HG02763 (cell line): ENCODE measurements at regions not wholly inside any gene's neighbourhood (a gene's known extent, or its start where the extent isn't known, plus 50 kb on each side); places are given as distances from the start of the nearest gene placed in this dataset.

Experiments
- ATAC-seq: cut with Tn5 transposase; IDR thresholded peaks from one replicate; pipeline ENCODE4 v1.9.1; 2021; ENCODE audit warnings: mild to moderate bottlenecking, moderate library complexity; ENCODE audit not compliant: unreplicated experiment

DNA sequence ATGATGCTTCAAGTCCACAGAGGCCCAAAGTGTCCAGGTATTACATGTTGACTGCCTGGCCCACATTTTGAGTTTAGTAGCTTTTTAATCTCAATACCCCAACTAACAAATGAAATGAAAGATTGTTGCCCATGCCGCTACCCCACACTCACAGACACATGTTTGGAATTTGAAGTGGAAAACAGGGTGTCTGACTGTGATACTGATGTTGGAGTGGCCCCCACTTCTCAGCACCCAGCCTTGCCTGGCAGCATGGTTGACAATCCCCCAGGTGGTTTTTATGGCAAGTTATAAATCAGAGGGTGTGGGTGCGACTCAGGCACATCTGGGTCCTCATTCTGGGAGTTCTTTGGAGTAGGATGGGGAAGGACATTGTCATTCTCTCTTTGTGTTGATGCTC is 314.7 kb upstream of the ZNF32 start:
- ATAC-seq, result no peak

DNA sequence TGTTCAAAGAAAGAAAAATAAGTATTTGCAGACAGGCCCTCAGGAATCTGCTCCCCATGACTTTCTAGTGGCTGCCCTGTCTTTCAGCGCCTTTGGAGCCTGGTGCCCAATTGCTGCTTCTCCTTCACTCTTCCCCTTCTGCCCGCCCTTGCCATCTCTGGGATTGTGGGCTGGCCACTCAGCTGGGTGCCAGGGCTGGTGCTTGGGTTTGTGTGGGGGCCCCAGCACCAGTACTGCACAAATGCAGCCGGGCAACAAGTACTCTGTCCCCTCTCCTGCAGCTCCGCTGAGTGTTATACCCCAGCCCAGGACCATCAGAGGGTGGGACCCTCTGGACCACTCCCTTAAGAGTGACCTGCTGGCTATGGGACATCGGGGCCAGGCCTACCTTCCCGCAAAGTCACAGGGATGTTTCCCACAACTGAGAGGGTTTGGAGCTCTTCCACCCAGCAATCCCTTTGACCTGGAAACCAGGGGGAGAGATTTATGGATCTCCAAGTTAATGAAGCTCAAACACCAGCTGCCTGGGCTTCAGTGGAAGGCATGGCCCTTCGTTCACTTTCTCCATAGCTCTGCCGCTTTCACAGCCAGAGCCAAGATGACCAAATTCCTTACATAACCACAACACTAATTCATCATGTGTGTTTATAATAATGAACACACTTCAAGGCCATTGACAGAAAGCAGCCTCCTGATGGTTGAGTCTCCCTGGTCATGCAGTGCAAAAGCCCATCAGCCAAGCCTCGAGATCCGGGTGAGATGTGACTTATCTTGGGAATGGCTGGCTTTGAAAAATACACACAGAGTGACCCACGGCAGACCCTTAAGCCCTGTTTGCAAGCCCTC is 313.9 kb upstream of the ZNF32 start:
- no peak for ATAC-seq

DNA sequence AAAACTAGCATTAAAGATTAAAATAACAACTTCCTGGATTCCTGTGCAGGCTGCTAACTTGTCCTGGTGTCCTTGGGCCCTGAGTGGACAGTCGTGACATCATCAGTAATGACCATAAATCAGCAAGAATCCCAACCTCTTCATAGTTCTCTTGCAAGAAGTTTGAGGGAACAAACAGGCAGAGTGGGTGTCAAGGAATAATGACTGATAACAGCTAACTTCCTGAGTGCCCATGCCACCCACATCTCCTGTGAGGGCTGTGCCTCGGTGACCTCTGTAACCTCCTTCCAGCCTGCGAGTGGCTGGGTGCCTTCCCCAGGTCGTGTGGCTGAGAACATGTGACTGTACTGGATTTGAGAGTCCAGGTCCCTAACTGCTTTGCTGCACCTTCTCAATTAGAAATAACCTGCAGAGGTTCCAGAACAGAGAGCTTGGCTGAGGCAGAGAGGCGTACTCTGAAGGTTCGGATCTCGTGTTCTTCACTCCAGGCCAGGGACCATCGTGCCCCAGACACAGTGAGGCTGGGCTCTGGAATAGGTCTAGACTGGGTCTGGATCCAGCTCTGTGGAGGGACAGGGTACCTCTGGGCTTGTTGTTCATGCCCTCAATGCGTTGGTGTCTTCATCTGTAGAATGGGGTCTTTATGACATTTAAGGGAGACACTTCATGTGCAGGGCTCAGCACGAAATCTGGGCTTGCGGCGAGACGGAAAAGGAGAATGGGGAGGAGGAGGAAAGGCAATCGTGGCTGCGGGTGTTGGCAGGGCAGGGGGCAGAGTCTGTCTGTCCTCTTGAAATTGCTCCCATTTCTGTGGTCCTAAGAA is 313.1 kb upstream of the ZNF32 start:
- ATAC-seq, result no peak

DNA sequence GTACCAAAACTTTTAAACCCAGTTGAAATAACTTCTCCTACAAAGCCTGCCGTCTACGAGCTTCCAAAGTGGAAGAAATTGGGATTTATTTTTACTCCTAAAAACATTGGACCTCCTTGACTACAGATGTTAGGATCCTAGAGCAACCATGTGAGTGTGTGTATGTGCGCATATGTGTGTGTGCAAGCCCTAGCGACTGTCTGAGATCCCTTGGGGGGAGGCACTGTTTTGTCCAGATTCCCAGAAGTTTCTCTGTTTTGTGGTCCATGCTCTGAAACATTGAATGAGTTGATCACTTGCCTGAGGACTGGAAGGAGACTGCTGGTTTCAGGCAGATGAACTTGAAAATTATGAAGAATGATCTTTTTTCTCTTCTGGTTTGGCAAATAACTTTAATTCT is 312.3 kb upstream of the ZNF32 start:
- ATAC-seq, result no peak

DNA sequence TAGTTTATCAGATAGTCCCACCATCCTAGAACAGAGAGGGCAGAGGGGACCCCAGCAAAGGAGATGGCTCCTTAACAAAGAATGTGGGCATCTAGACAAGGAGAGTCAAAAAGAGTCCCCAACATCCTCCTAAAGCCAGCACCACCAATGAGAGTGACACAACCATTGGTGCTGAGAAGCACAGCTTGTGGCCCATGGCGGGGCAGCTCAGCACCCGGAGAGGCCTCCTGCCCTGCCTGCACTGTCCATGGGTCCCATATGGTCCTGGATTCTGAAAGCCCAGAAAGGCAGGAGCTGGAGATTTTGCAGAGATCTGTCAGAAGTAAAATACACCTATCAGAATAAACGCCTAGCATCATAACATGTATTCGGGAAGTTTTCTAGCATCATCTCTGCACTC is 311.8 kb upstream of the ZNF32 start:
- no peak for ATAC-seq

DNA sequence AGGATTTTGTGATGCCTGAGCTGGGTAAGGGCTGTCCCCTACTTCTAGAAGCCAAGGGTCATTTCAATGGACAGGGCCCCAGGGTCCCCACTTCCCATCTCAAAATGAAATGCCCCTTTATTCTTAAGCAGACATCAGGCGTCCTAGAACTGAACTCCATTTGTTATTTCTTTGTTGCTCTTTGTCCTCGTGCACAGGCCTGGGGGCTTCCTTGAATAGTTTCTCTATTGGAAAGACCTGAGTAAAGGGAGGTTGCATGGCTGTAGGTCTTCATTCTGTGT is 311.4 kb upstream of the ZNF32 start:
- ATAC-seq, result no peak

DNA sequence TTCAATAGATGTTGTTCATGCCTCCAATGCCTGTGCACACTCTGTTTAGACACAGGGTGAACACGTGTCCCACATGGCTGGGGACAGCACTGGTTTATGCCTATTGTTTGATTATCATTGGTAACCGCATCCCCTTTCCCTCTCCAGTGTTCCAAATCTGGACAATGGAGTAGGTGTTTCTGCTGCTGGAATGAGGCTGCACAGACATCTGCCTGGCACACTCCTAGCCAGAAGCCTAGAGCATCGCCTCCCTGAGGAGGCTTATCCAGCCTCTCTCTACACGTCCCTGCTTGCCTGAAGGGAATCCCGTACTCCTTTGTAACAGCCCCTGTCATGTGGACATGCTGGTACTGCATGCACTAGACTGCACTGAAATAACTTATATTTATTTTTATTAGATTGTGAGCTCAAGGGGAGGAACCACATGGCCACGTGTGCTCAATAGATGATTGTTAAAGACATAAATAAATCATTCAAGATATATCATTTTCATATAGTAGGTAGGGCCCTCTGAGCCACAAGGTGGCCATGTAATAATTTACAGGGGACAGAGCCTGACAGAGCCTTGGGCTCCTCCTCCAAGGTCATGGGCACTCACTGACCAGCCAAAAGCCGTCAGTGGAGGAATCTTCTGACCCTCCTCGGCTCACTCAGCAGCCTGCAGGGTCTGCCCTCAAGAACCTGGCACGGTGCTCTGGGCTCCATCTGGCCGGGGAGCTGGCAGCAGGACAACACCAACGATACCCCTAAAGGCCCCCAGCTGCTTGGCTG is 310.9 kb upstream of the ZNF32 start:
- no peak for ATAC-seq

DNA sequence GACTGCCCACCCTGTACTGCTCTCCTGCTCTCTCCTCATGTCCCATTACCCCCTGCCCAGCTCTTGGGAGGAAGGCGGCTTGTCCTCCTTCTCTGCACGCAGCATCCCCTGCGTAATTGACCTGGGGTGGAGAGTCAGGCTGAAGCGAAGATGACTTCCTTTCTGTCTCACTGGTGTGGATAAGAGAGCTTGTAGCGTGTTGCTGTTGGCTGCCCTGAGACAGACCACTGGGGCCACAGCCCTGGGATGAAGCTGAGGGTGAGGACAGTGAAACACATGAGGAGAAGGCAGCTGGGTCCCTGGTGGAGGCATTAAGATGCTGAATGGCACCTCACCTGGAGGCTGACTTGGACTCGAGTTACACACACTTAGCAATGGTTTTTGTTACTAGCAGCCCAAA is 310.3 kb upstream of the ZNF32 start:
- no peak for ATAC-seq

DNA sequence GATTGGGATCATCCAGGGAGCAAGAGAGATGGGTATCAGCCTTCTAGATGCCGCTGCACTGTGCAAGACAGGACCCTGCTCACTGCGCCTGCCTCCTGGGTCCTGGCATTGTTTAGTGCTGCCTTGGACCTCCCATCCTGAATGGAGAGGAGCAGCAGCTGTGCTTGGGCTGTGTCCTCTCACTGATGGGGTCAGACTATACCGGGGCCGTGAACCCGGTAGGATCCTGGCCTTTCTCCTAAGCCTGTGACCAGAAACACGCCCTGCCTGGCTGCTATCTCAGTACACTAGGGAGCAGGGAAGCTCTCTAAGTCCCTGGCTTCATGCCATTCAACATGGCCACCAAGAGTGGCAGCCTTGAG is 309.4 kb upstream of the ZNF32 start:
- no peak for ATAC-seq

DNA sequence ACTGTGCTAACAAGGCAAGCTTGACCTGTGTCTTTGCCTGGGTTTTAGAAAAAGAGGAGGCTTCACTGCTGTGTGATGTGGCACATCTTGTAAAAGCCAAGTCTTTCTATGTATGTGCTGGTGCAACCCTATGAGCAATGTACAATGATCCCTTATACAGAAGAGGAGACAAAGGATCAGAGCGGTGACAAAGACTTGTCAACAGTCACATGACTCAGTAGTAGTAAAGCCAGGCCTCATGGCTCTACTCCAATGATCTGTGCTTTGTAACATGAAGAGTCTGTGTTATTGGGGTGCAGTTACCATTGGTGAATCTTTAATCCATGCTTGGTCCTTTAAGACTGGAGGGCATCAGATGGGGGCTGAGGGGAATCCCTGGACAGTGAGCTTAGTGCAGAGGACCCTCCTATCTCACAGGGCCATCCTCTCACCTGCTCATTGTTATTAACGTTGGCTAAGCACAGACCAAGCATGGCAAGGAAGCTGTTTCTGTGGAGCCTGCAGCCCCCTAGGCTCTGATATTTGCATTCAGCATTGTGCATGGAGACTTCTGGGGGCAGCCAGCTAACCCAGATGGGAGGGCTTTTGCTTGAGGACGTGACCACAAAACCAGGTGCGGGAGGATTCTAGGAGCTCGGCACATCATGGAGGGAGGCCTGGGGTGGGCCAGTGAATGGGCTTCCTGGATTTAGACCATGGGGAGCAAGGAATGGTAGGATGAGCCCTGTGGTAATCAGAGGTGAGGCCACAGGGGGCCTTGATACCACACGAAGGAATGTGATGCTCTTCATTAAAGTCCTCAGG is 308.8 kb upstream of the ZNF32 start:
- ATAC-seq, result no peak

DNA sequence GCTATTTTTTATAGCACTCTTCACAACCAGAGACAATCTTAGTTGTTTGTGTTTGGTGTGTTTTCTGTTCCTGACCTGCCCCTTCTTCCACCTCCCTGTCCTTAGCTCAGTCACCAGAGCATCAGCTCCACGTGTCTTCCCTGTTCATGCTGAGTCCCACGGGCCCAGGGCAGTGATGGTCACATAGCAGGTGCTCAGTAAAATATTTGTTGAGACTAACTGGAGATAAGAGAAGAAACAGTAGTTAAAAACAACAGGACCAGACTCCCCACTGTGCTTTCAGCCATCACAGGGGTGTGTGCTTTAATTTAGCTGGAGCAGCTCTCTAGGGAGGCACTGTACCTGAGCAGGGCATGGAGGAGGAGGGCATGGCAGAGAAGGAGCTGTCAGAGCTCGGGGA is 307.3 kb upstream of the ZNF32 start:
- ATAC-seq, result no peak

DNA sequence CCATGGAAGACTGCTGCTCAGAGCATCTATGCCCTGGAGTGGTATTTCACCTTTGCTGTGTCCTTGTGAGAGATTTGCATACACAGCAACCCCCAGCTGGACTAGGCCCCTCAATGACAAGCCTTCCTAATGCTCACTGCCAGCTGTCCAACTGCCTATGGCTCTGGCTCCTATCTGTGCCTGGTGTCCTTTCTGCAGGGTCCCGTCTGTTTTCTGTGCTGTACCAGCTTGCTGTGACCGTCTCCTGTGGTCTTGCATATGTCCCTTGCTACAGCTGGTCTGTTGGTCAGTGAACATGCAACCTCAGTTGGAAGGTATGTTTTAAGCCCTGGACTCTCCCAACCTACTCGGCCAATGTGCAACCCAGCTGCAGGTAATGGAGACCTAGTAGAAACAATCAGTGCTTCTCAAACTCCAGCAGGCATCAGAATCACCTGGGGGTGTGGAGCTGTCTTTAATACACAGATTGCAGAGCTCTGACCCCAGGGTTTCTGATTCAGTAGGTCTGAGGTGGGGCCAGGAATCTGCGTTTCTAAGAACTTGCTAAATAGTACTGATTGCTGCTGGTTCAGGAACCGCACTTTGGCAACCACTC is 306.4 kb upstream of the ZNF32 start:
- no peak for ATAC-seq

DNA sequence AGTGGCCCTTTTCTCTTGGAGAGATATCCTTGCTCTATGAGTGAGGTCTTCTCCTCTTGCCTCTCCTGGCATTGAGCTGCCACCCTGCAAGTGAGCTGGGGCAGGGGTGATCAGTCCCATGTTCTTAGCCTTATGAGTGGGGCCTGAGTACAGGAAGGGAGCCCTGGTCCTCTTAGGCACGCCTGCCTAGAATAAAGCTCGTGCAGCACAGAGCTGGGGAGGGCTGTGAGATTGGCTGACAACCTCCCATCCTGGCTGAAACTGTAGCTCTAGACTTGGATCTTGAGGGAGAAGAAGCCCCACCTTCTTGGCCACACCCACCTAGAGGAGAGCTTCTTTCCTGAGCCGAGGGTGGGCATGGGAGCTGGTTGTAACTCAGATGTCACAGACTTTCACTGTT is 305.0 kb upstream of the ZNF32 start:
- ATAC-seq, result no peak

DNA sequence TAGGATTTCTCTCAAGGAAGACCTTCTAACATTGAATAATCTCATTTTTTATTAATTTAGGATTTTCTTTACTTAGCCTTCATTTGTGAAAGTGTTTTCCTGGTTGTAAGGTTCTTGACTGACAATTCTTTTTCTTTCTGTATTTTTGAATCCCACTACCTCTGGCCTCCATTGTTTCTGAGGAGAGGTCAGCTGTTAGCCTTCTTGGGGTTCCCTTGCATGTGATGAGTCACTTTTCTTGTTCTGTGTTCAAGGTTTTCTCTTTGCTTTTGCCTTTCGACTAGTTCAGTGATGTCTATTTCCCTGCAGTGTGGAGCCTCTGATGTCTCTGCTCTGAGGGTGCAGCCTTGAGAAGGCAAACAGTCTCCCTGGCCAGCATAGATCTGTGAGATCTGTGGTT is 304.1 kb upstream of the ZNF32 start:
- no peak for ATAC-seq

DNA sequence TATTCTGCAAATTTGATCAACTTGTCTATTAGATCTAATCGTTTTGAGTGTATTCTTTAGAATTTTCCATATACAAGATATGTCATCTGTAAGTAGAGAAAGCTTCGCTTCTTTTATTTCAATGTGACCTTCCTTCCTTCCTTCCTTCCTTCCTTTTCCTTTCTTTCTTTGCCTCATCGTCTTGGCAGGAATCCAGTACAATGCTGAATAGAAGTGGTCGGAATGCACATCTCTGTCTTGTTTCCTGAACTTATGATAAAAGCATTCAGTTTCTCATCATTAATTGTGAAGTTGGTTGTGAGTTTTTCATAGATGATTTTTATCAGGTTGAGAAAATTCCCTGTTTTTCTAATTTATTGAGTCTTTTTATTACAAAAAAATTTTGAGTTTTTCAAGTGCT is 300.7 kb upstream of the ZNF32 start:
- ATAC-seq, result no peak

DNA sequence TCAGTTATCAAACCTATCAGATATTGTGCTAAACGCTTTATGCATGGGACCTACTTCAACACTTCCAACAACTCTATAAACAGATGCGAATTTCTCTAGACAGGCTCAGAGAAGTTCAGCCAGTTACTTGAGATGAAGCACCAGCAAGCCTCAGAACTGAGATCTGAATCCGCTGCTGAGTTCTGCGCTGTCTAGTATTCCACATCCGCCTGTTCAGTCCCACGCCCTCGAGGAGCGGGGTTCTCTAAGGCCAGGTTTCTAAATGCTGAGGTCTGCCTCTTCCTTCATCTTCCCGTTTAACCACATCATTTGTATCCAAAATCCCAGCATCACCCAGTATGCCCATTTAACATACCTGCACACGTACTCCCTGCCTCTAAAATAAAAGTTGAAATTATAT is 297.8 kb upstream of the ZNF32 start:
- ATAC-seq, result no peak

DNA sequence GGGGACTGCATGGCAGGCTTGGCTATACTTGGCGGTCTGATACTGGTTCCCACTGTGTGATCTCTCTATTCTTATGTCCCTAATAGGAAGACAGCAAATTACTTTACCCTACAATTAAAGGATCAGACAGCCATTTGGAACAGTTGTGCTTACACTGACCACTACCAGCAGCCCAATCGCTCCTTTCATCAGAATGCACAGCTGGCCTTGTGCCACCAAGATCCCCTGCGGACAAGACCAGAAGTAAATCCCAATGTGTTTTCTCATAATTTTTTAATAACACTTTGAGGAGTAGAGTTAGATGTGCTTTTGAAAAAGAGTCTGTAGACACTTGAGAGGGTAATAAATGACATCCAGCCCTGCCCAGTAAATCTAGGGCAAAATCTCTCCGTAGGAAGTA is 297.2 kb upstream of the ZNF32 start:
- ATAC-seq, result no peak

DNA sequence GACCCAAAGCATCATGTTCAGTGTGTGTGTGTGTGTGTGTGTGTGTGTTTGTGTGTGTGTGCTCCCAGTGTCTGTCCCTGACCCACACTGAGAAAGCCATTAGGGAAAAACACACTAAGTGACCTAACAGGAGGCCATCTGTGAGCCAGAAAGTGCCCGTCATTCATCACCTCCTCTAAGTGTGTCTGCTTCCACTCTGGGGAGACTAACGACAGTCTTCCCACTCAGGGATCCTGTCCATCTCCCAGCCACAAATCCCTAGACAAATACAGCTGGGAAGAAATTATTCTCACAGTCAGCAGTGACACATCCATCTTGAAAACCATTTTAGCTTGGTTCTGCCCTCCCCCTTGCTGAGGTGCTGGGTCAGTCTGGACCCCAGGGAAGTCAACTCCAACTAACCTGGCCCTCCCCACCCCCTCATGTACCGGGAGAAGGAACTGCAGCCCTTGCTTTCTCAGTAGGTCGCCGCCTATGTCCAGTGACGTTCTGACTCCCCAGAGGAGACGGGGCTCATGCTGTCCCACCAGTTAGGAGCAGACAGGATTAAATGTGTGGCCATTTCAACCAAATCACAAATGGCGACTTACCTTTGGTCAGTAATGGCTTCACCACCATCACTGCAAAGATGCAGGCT is 296.5 kb upstream of the ZNF32 start:
- no peak for ATAC-seq

DNA sequence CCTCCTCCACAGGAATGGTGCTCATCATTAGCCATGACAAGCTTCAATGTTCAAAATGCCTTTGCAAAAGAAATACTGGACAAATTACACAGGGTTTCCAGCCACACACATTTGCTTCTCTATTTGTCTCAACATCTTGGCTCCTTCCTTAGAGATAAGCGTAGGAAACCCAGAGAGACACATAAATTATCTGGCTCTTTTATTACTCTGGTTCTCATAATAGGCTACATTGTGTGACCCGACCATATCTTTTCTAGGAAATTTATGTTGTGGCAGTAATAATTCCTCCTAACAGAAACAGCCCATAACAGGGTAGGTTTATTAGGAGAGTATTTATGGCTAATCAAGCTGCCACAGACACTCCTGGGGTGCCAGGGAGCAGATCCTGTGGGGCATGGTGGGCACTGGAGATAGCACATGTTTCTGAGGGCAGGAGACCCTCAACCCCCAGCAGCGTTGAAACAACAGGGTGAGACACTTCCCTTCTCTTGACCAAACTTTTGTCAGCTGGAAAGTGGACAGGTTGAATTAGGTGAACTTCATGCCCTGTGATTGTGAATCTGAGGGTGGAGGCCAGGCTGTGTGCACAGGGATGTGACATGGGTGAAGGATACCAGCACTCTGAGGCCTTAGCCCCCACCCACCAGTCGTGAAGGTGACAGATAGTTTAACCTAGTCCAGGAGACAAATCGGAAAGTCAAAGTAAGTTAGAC is 295.9 kb upstream of the ZNF32 start:
- ATAC-seq, result no peak
